ENCODE measurements at regions not wholly inside any gene's neighbourhood (a gene's known extent, or its start where the extent isn't known, plus 50 kb on each side); places are given as distances from the start of the nearest gene placed in this dataset.

GRCh38 chr11:130725421-130726233 lies 190.7 kb downstream of the SNX19 start:
- H3K4me1 Mint-ChIP-seq (ENCODE audit: low read depth) = no peaks in the 10 kb centered on the region
- H3K9me3 Mint-ChIP-seq = peaks cover 9% of the 10 kb centered on the region
- no peak overlapping the region for H3K27ac Mint-ChIP-seq
- intact Hi-C loops (cut with micrococcal nuclease) = no loop called here
- POLR2A ChIA-PET = no interaction called here
- H3K36me3 Mint-ChIP-seq = no peaks in the 10 kb centered on the region
- H3K27me3 Mint-ChIP-seq = peaks cover 4% of the 10 kb centered on the region
- H3K4me3 Mint-ChIP-seq = no peak overlapping the region
- CTCF ChIA-PET = no interaction called here
- no peak for DNase-seq

GRCh38 chr11:130726234-130727037 lies 189.8 kb downstream of the SNX19 start:
- no peak overlapping the region for H3K4me3 Mint-ChIP-seq
- ChIA-PET POLR2A (no interaction called here), CTCF (no interaction called here)
- no peaks in the 10 kb centered on the region for H3K4me1 Mint-ChIP-seq (ENCODE audit: low read depth)
- H3K27ac Mint-ChIP-seq = no peak overlapping the region
- intact Hi-C loops (cut with micrococcal nuclease) = no loop called here
- peaks cover 4% of the 10 kb centered on the region for H3K27me3 Mint-ChIP-seq
- no peak for DNase-seq
- H3K36me3 Mint-ChIP-seq = no peaks in the 10 kb centered on the region
- peaks cover 10% of the 10 kb centered on the region for H3K9me3 Mint-ChIP-seq

- H3K36me3 Mint-ChIP-seq = no peaks in the 10 kb centered on the region
- H3K9me3 Mint-ChIP-seq = peaks cover 10% of the 10 kb centered on the region
- no peak overlapping the region for H3K27ac Mint-ChIP-seq
- peaks cover 4% of the 10 kb centered on the region for H3K27me3 Mint-ChIP-seq
- ChIA-PET CTCF (no interaction called here), POLR2A (no interaction called here)
- H3K4me1 Mint-ChIP-seq (ENCODE audit: low read depth) = no peaks in the 10 kb centered on the region
- intact Hi-C loops (cut with micrococcal nuclease) = no loop called here
- no peak overlapping the region for H3K4me3 Mint-ChIP-seq
- no peak for DNase-seq
Measured at GRCh38 chr11:130727157-130728119, 188.8 kb downstream of the SNX19 start.

- ChIA-PET CTCF (no interaction called here), POLR2A (no interaction called here)
- H3K27ac Mint-ChIP-seq = no peak overlapping the region
- no peak for DNase-seq
- H3K27me3 Mint-ChIP-seq = peaks cover 4% of the 10 kb centered on the region
- H3K36me3 Mint-ChIP-seq = no peaks in the 10 kb centered on the region
- intact Hi-C loops (cut with micrococcal nuclease) = no loop called here
- H3K4me3 Mint-ChIP-seq = no peak overlapping the region
- no peaks in the 10 kb centered on the region for H3K4me1 Mint-ChIP-seq (ENCODE audit: low read depth)
- peaks cover 12% of the 10 kb centered on the region for H3K9me3 Mint-ChIP-seq
Measured at GRCh38 chr11:130728185-130729180, 187.8 kb downstream of the SNX19 start.

- H3K4me3 Mint-ChIP-seq = no peak overlapping the region
- peaks cover 4% of the 10 kb centered on the region for H3K27me3 Mint-ChIP-seq
- peaks cover 13% of the 10 kb centered on the region for H3K9me3 Mint-ChIP-seq
- intact Hi-C loops (cut with micrococcal nuclease) = no loop called here
- no peaks in the 10 kb centered on the region for H3K36me3 Mint-ChIP-seq
- no peak overlapping the region for H3K27ac Mint-ChIP-seq
- ChIA-PET CTCF (no interaction called here), POLR2A (no interaction called here)
- DNase-seq = no peak
- no peaks in the 10 kb centered on the region for H3K4me1 Mint-ChIP-seq (ENCODE audit: low read depth)
Measured at GRCh38 chr11:130729193-130729592, 187.1 kb downstream of the SNX19 start.

- Mint-ChIP-seq H3K36me3 (no peaks in the 10 kb centered on the region), H3K4me1 (ENCODE audit: low read depth) (no peaks in the 10 kb centered on the region), H3K9me3 (peaks cover 19% of the 10 kb centered on the region), H3K27ac (no peak overlapping the region), H3K4me3 (no peak overlapping the region), H3K27me3 (peaks cover 4% of the 10 kb centered on the region)
- intact Hi-C loops (cut with micrococcal nuclease) = no loop called here
- ChIA-PET CTCF (no interaction called here), POLR2A (no interaction called here)
- DNase-seq = no peak
Measured at GRCh38 chr11:130729678-130730300, 186.5 kb downstream of the SNX19 start.

- peaks cover 24% of the 10 kb centered on the region for H3K9me3 Mint-ChIP-seq
- H3K4me1 Mint-ChIP-seq (ENCODE audit: low read depth) = no peaks in the 10 kb centered on the region
- no peak for DNase-seq
- ChIA-PET CTCF (no interaction called here), POLR2A (no interaction called here)
- H3K36me3 Mint-ChIP-seq = no peaks in the 10 kb centered on the region
- H3K27me3 Mint-ChIP-seq = peaks cover 4% of the 10 kb centered on the region
- intact Hi-C loops (cut with micrococcal nuclease) = no loop called here
- H3K4me3 Mint-ChIP-seq = no peak overlapping the region
- H3K27ac Mint-ChIP-seq = no peak overlapping the region
Measured at GRCh38 chr11:130731401-130731800, 184.9 kb downstream of the SNX19 start.

- Mint-ChIP-seq H3K9me3 (peaks cover 24% of the 10 kb centered on the region), H3K4me1 (ENCODE audit: low read depth) (no peaks in the 10 kb centered on the region), H3K36me3 (no peaks in the 10 kb centered on the region), H3K4me3 (no peak overlapping the region), H3K27ac (no peak overlapping the region), H3K27me3 (no peaks in the 10 kb centered on the region)
- no peak for DNase-seq
- intact Hi-C loops (cut with micrococcal nuclease) = no loop called here
- CTCF ChIA-PET = no interaction called here
- POLR2A ChIA-PET = no interaction called here
Measured at GRCh38 chr11:130732476-130732875, 183.8 kb downstream of the SNX19 start.

GRCh38 chr11:130737041-130737830 lies 179.0 kb downstream of the SNX19 start:
- no peak overlapping the region for H3K4me3 Mint-ChIP-seq
- H3K36me3 Mint-ChIP-seq = no peaks in the 10 kb centered on the region
- ChIA-PET CTCF (no interaction called here), POLR2A (no interaction called here)
- DNase-seq = no peak
- no peaks in the 10 kb centered on the region for H3K4me1 Mint-ChIP-seq (ENCODE audit: low read depth)
- H3K27me3 Mint-ChIP-seq = no peaks in the 10 kb centered on the region
- no peak overlapping the region for H3K27ac Mint-ChIP-seq
- H3K9me3 Mint-ChIP-seq = peaks cover 32% of the 10 kb centered on the region
- intact Hi-C loops (cut with micrococcal nuclease) = no loop called here

GRCh38 chr11:130737866-130738431 lies 178.3 kb downstream of the SNX19 start:
- H3K4me1 Mint-ChIP-seq (ENCODE audit: low read depth) = no peaks in the 10 kb centered on the region
- no peak for DNase-seq
- intact Hi-C loops (cut with micrococcal nuclease) = no loop called here
- ChIA-PET POLR2A (no interaction called here), CTCF (no interaction called here)
- no peaks in the 10 kb centered on the region for H3K36me3 Mint-ChIP-seq
- no peaks in the 10 kb centered on the region for H3K27me3 Mint-ChIP-seq
- no peak overlapping the region for H3K4me3 Mint-ChIP-seq
- peaks cover 32% of the 10 kb centered on the region for H3K9me3 Mint-ChIP-seq
- no peak overlapping the region for H3K27ac Mint-ChIP-seq
